ENCODE measurements at regions not wholly inside any gene's neighbourhood (a gene's known extent, or its start where the extent isn't known, plus 50 kb on each side); places are given as distances from the start of the nearest gene placed in this dataset.

- intact Hi-C loops (cut with DNase I): no loop called here
- no peak for DNase-seq
- no peak for ATAC-seq
- 70 to 72% methylated on average over 6 of the region's 6 CpGs for WGBS, 2 donors
- Histone ChIP-seq H3K36me3 (no peaks in the 10 kb centered on the region), H3K4me3 (no peak overlapping the region), H3K27ac (no peak overlapping the region), H3K4me1 (no peaks in the 10 kb centered on the region), H3K27me3 (no peaks in the 10 kb centered on the region), H3K9me3 (no peaks in the 10 kb centered on the region)
- FAIRE-seq: no peak
- no peak for TF ChIP-seq CTCF (IDR thresholded peaks at IDR 0.05)
These were observed 266.4 kb upstream of the GRIP1 start for GRCh38 chr12:66945189-66945817.

- H3K36me3 ChIP-seq: no peaks in the 10 kb centered on the region
- intact Hi-C loops (cut with DNase I): no loop called here
- no peak overlapping the region for H3K27ac ChIP-seq
- TF ChIP-seq CTCF (IDR thresholded peaks at IDR 0.05): no peak
- H3K4me1 ChIP-seq: no peaks in the 10 kb centered on the region
- ATAC-seq (no peak), FAIRE-seq (no peak), DNase-seq (no peak)
- H3K4me3 ChIP-seq: no peak overlapping the region
- H3K9me3 ChIP-seq: no peaks in the 10 kb centered on the region
- WGBS, 2 donors: 83 to 85% methylated on average over 4 of the region's 4 CpGs
- H3K27me3 ChIP-seq: no peaks in the 10 kb centered on the region
These were observed 268.2 kb upstream of the GRIP1 start for GRCh38 chr12:66947119-66947518.

GRCh38 chr12:66952668-66953067, 273.8 kb upstream of the GRIP1 start:
- Histone ChIP-seq H3K36me3 (no peaks in the 10 kb centered on the region), H3K4me3 (no peak overlapping the region), H3K4me1 (no peaks in the 10 kb centered on the region), H3K27me3 (no peaks in the 10 kb centered on the region), H3K27ac (no peak overlapping the region), H3K9me3 (no peaks in the 10 kb centered on the region)
- FAIRE-seq: no peak
- intact Hi-C loops (cut with DNase I): no loop called here
- TF ChIP-seq CTCF (IDR thresholded peaks at IDR 0.05): no peak
- no peak for DNase-seq
- ATAC-seq: no peak
- 81 to 87% methylated on average over 1 of the region's 1 CpG for WGBS, 2 donors

GRCh38 chr12:66956300-66956699, 277.4 kb upstream of the GRIP1 start:
- no peaks in the 10 kb centered on the region for H3K36me3 ChIP-seq
- no peak for FAIRE-seq
- no peak overlapping the region for H3K27ac ChIP-seq
- 96 to 97% methylated on average over 3 of the region's 3 CpGs for WGBS, 2 donors
- intact Hi-C loops (cut with DNase I): no loop called here
- no peaks in the 10 kb centered on the region for H3K9me3 ChIP-seq
- H3K27me3 ChIP-seq: no peaks in the 10 kb centered on the region
- no peak for ATAC-seq
- TF ChIP-seq CTCF (IDR thresholded peaks at IDR 0.05): no peak
- no peak overlapping the region for H3K4me3 ChIP-seq
- DNase-seq: no peak
- no peaks in the 10 kb centered on the region for H3K4me1 ChIP-seq

- DNase-seq (no peak), ATAC-seq (no peak), FAIRE-seq (no peak)
- no peaks in the 10 kb centered on the region for H3K27me3 ChIP-seq
- H3K4me3 ChIP-seq: no peak overlapping the region
- H3K9me3 ChIP-seq: no peaks in the 10 kb centered on the region
- no peaks in the 10 kb centered on the region for H3K4me1 ChIP-seq
- no peak for TF ChIP-seq CTCF (IDR thresholded peaks at IDR 0.05)
- H3K27ac ChIP-seq: no peak overlapping the region
- 67 to 68% methylated on average over 2 of the region's 2 CpGs for whole genome bisulfite sequencing, 2 donors
- H3K36me3 ChIP-seq: no peaks in the 10 kb centered on the region
- intact Hi-C loops (cut with DNase I): no loop called here
These were observed 280.4 kb upstream of the GRIP1 start for GRCh38 chr12:66959276-66959675.
